H1 (cell line): ENCODE measurements at regions not wholly inside any gene's neighbourhood (a gene's known extent, or its start where the extent isn't known, plus 50 kb on each side); places are given as distances from the start of the nearest gene placed in this dataset.

ENCODE experiments used
- CTCF ChIA-PET: fragments of 300-600 bp; sonication (Branson Sonifier 250); formaldehyde crosslinking; loops from one replicate; lab custom pipeline; 2021; ENCODE audit not compliant: partially characterized antibody; lab: Charles Lee
- POLR2A ChIA-PET: fragments of 300-600 bp; sonication (Branson Sonifier 250); formaldehyde crosslinking; loops from one replicate; lab custom pipeline; 2021; ENCODE audit warnings: inconsistent platforms; ENCODE audit not compliant: partially characterized antibody; lab: Charles Lee
- DNase-seq, 2 experiments: peaks; one replicate each; pipeline versions ENCODE4 v3.0.0 to v3.0.0-alpha.2; 2010 to 2022; ENCODE audit warnings: low spot score in 2 of 2, low read depth in 1 of 2, mixed read lengths in 1 of 2
- FAIRE-seq: peaks from 2 replicates; lab custom pipeline; 2011; peaks lifted over from hg19 to GRCh38; lab: Jason Lieb, UNC
- H2AFZ ChIP-seq: 2 replicates; pipeline ENCODE4 v1.8.1; 2012; ENCODE audit warnings: low read length, inconsistent platforms
- H2AK5ac ChIP-seq: 2 replicates; pipeline ENCODE4 v1.6.1; 2013; ENCODE audit warnings: low read depth, low read length
- H2BK120ac ChIP-seq: replicated peaks from 2 replicates; pipeline ENCODE3; 2013; ENCODE audit warnings: low read depth, low read length, inconsistent platforms
- H2BK12ac ChIP-seq: 2 replicates; pipeline ENCODE4 v1.6.1; 2013; ENCODE audit warnings: low read depth, low read length
- H2BK15ac ChIP-seq: 2 replicates; pipeline ENCODE4 v1.6.1; 2013; ENCODE audit warnings: low read length
- H2BK20ac ChIP-seq: 2 replicates; pipeline ENCODE4 v1.6.1; 2013; ENCODE audit warnings: low read length
- H2BK5ac ChIP-seq: 2 replicates; pipeline ENCODE4 v1.6.1; 2013; ENCODE audit warnings: low read depth, low read length
- H3K14ac ChIP-seq: 2 replicates; pipeline ENCODE4 v1.6.1; 2013; ENCODE audit warnings: inconsistent platforms; ENCODE audit not compliant: insufficient read length
- H3K18ac ChIP-seq: 2 replicates; pipeline ENCODE4 v1.6.1; 2013; ENCODE audit warnings: low read length; ENCODE audit errors: extremely low read depth
- H3K23ac ChIP-seq: 2 replicates; pipeline ENCODE4 v1.6.1; 2013; ENCODE audit warnings: inconsistent platforms; ENCODE audit not compliant: insufficient read length
- H3K23me2 ChIP-seq: 2 replicates; pipeline ENCODE4 v1.6.1; 2013; ENCODE audit warnings: low read depth, low read length
- H3K27ac ChIP-seq: 2 replicates; pipeline ENCODE4 v1.6.1; 2011; ENCODE audit warnings: low read depth, low read length, inconsistent platforms
- H3K27me3 ChIP-seq, 4 experiments: replicated peaks in 1 of 4; 1 replicate in 1 of 4; 2 replicates in 3 of 4; pipeline versions ENCODE4 v1.6.1 to v1.8.1; 2011 to 2013; ENCODE audit warnings: low read length in 3 of 4, mild to moderate bottlenecking in 3 of 4, inconsistent platforms in 2 of 4, mixed read lengths in 2 of 4, moderate library complexity in 1 of 4; ENCODE audit not compliant: control insufficient read depth in 3 of 4, insufficient read depth in 3 of 4; ENCODE audit errors: extremely low read depth in 1 of 4
- H3K36me3 ChIP-seq, 4 experiments: 2 replicates each; pipeline versions ENCODE4 v1.6.1 to v1.8.1; 2011 to 2013; ENCODE audit warnings: mild to moderate bottlenecking in 4 of 4, low read length in 3 of 4, moderate library complexity in 2 of 4, control low read depth in 1 of 4, inconsistent platforms in 1 of 4; ENCODE audit not compliant: insufficient read depth in 4 of 4, control insufficient read depth in 2 of 4
- H3K4ac ChIP-seq: replicated peaks from 2 replicates; pipeline ENCODE3; 2013; ENCODE audit warnings: low read length, low read depth, mixed read lengths, inconsistent platforms; ENCODE audit not compliant: insufficient read length
- H3K4me1 ChIP-seq, 4 experiments: replicated peaks in 1 of 4; 1 replicate in 1 of 4; 2 replicates in 3 of 4; pipeline versions ENCODE4 v1.6.1 to v1.8.1; 2011 to 2013; ENCODE audit warnings: low read length in 3 of 4, inconsistent platforms in 2 of 4, mixed read lengths in 1 of 4; ENCODE audit not compliant: insufficient read depth in 4 of 4, control insufficient read depth in 3 of 4
- H3K4me2 ChIP-seq, 2 experiments: 2 replicates each; pipeline versions ENCODE4 v1.6.1 to v1.8.1; 2011 to 2013; ENCODE audit warnings: low read depth in 2 of 2, low read length in 2 of 2, control low read depth in 1 of 2, inconsistent platforms in 1 of 2, mild to moderate bottlenecking in 1 of 2; ENCODE audit not compliant: insufficient read depth in 1 of 2
- H3K4me3 ChIP-seq, 4 experiments: fragments of 200-600, 300-600 bp in 1 of 4; sonication (generic), shearing (Covaris generic), sonication (Bioruptor Twin) in 1 of 4; 2 replicates each; pipeline versions ENCODE4 v1.5.1 to v1.8.1; 2011 to 2016; ENCODE audit warnings: low read length in 4 of 4, low read depth in 3 of 4, control low read depth in 2 of 4, inconsistent platforms in 2 of 4, mild to moderate bottlenecking in 2 of 4, mixed read lengths in 1 of 4, moderate library complexity in 1 of 4; ENCODE audit not compliant: insufficient read depth in 2 of 4; ENCODE audit errors: extremely low read depth in 1 of 4
- H3K56ac ChIP-seq: replicated peaks from 2 replicates; pipeline ENCODE3; 2013; ENCODE audit warnings: low read depth, mild to moderate bottlenecking, mixed read lengths, low read length, inconsistent platforms; ENCODE audit not compliant: insufficient read length
- H3K79me1 ChIP-seq: 2 replicates; pipeline ENCODE4 v1.6.1; 2013; ENCODE audit warnings: low read depth, low read length, control low read depth
- H3K79me2 ChIP-seq, 2 experiments: 2 replicates each; pipeline versions ENCODE4 v1.6.1 to v1.8.1; 2012 to 2013; ENCODE audit warnings: low read length in 2 of 2, mild to moderate bottlenecking in 2 of 2, inconsistent platforms in 1 of 2; ENCODE audit not compliant: insufficient read depth in 2 of 2, control insufficient read depth in 1 of 2
- H3K9ac ChIP-seq, 4 experiments: replicated peaks in 1 of 4; 1 replicate in 1 of 4; 2 replicates in 3 of 4; pipeline versions ENCODE4 v1.6.1 to v1.8.1; 2011 to 2013; ENCODE audit warnings: low read depth in 3 of 4, low read length in 3 of 4, control low read depth in 2 of 4, mild to moderate bottlenecking in 2 of 4, moderate library complexity in 2 of 4, inconsistent platforms in 1 of 4; ENCODE audit errors: extremely low read depth in 1 of 4
- H3K9me3 ChIP-seq, 2 experiments: 2 replicates each; pipeline versions ENCODE4 v1.6.1 to v1.8.1; 2012 to 2013; ENCODE audit warnings: mild to moderate bottlenecking in 2 of 2, moderate library complexity in 2 of 2, control low read depth in 1 of 2, inconsistent platforms in 1 of 2, low read depth in 1 of 2, low read length in 1 of 2, mixed read lengths in 1 of 2; ENCODE audit not compliant: insufficient read depth in 2 of 2
- H4K20me1 ChIP-seq, 2 experiments: replicated peaks in 1 of 2; 2 replicates each; pipeline versions ENCODE3 to v1.8.1; 2011 to 2013; ENCODE audit warnings: inconsistent platforms in 2 of 2, low read length in 2 of 2, mild to moderate bottlenecking in 1 of 2; ENCODE audit not compliant: insufficient read depth in 2 of 2, control insufficient read depth in 1 of 2
- H4K5ac ChIP-seq: 2 replicates; pipeline ENCODE4 v1.6.1; 2013; ENCODE audit warnings: low read length, low read depth, mixed read lengths, inconsistent platforms; ENCODE audit not compliant: insufficient read length
- H4K8ac ChIP-seq: 2 replicates; pipeline ENCODE4 v1.8.0; 2013; ENCODE audit warnings: mild to moderate bottlenecking, moderate library complexity, low read length, inconsistent platforms; ENCODE audit not compliant: insufficient read depth; ENCODE audit errors: extremely low read depth
- H4K91ac ChIP-seq: replicated peaks from 2 replicates; pipeline ENCODE3; 2013; ENCODE audit warnings: low read length, mixed read lengths, inconsistent platforms; ENCODE audit not compliant: insufficient read length
- CBX8 ChIP-seq: fragments of 300-800, 300-1000 bp; sonication (generic); IDR thresholded peaks from 2 replicates; pipeline ENCODE4 v1.7.1; 2016; ENCODE audit warnings: low read depth, low read length, borderline replicate concordance
- CHD1 ChIP-seq: IDR thresholded peaks from 2 replicates; pipeline ENCODE4 v1.6.1; 2012; ENCODE audit warnings: low read depth, low read length, improper control_type of control experiment
- JUND ChIP-seq: IDR thresholded peaks from 2 replicates; pipeline ENCODE4 v1.6.1; 2011; ENCODE audit warnings: mild to moderate bottlenecking, improper control_type of control experiment, low read length
- KDM4A ChIP-seq: IDR thresholded peaks from one replicate; pipeline ENCODE4 v1.7.1; 2012; ENCODE audit warnings: low read depth, mild to moderate bottlenecking, moderate library complexity, low read length, inconsistent platforms; ENCODE audit not compliant: severe bottlenecking
- MAX ChIP-seq: IDR thresholded peaks from 2 replicates; pipeline ENCODE4 v1.6.1; 2012; ENCODE audit warnings: inconsistent platforms
- NANOG ChIP-seq: IDR thresholded peaks from 2 replicates; pipeline ENCODE4 v1.6.1; 2011; ENCODE audit warnings: low read length, low read depth, mild to moderate bottlenecking, inconsistent platforms; ENCODE audit not compliant: insufficient read depth, poor library complexity, severe bottlenecking
- NRF1 ChIP-seq: IDR thresholded peaks from 2 replicates; pipeline ENCODE4 v1.6.1; 2011; ENCODE audit warnings: mild to moderate bottlenecking, low read depth, low read length, improper control_type of control experiment
- POLR2A ChIP-seq, 2 experiments: IDR thresholded peaks; 1 replicate in 1 of 2; 2 replicates in 1 of 2; pipeline ENCODE4 v1.6.1; 2011; ENCODE audit warnings: low read depth in 2 of 2, low read length in 2 of 2, mild to moderate bottlenecking in 2 of 2; ENCODE audit errors: control extremely low read depth in 1 of 2
- RAD21 ChIP-seq, 2 experiments: IDR thresholded peaks in 1 of 2; conservative IDR thresholded peaks in 1 of 2; 2 replicates each; pipeline ENCODE4 v1.6.1; 2011; ENCODE audit warnings: low read depth in 2 of 2, low read length in 2 of 2, improper control_type of control experiment in 1 of 2, inconsistent platforms in 1 of 2, mild to moderate bottlenecking in 1 of 2, moderate library complexity in 1 of 2
- RBBP5 ChIP-seq: IDR thresholded peaks from 2 replicates; pipeline ENCODE4 v1.7.1; 2012; ENCODE audit warnings: low read depth, mild to moderate bottlenecking, inconsistent platforms, low read length, moderate library complexity, borderline replicate concordance
- RNF2 ChIP-seq: fragments of 200-900, 300-1000 bp; sonication (generic); IDR thresholded peaks from 2 replicates; pipeline ENCODE4 v1.7.1; 2016; ENCODE audit warnings: borderline replicate concordance, low read depth, mild to moderate bottlenecking, antibody characterized with exemption, low read length; ENCODE audit not compliant: poor library complexity, severe bottlenecking; ENCODE audit errors: missing control alignments
- RXRA ChIP-seq: IDR thresholded peaks from 2 replicates; pipeline ENCODE4 v1.6.1; 2011; ENCODE audit warnings: low read depth, mild to moderate bottlenecking, low read length, moderate library complexity; ENCODE audit not compliant: insufficient read depth
- TEAD4 ChIP-seq: IDR thresholded peaks from 2 replicates; pipeline ENCODE4 v1.6.1; 2012; ENCODE audit warnings: low read depth, low read length, inconsistent platforms, mixed read lengths
- WGBS, 2 experiments: shearing (Covaris generic) in 1 of 2; methylation state at CpG; one replicate each; pipeline versions ENCODE4 v1.1.6 to v1.1.7; 2013 to 2015; ENCODE audit warnings: low lambda C conversion rate in 2 of 2, mixed read lengths in 2 of 2, inconsistent platforms in 1 of 2, low coverage in 1 of 2, missing lambda C conversion rate in 1 of 2; ENCODE audit not compliant: insufficient replicate concordance in 2 of 2, insufficient coverage in 1 of 2, insufficient read length in 1 of 2; ENCODE audit errors: extremely low coverage in 1 of 2, missing lambda C conversion rate in 1 of 2; 5-methylcytosine and 5-hydroxymethylcytosine counted together

DNA sequence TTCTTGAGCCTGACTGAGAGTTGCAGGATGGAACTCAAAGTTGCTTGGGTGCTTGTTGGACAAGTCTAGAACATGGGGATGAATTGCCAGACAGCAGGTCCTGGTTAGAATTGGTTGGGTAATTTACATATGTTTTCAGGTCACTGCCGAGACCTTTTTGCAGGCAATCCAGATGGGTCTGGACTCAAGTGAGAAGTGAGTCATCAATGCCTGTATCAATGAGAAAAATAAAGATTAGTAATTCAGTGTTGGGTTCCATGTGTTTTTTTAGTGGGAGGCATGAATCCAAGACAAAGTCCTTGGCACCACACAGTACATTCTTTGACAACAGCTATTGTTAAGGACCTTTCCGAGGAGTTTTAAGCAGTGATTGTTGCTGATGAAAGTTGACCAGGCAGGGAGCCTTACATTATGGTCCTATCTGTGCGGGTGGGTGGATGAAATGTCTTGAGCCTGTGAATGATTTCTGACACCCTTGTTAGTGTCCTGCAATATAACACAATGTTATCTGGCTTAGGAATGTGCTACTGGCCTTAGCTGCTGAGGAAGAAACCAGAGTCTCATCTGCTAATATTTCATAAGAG, 77.7 kb downstream of the CRYGS start:
- Histone ChIP-seq H3K4me1 (no peaks in the 10 kb centered on the region), H3K36me3 (no peaks in the 10 kb centered on the region), H2AFZ (no peak overlapping the region), H3K18ac (no peak overlapping the region), H4K91ac (no peak overlapping the region), H3K4ac (no peak overlapping the region), H2BK120ac (no peak overlapping the region), H3K9me3 (no peaks in the 10 kb centered on the region), H3K79me1 (no peaks in the 10 kb centered on the region), H2BK5ac (no peak overlapping the region), H3K27me3 (no peaks in the 10 kb centered on the region), H2BK15ac (no peak overlapping the region), H2AK5ac (no peak overlapping the region), H3K23ac (no peak overlapping the region), H3K23me2 (no peaks in the 10 kb centered on the region), H3K14ac (no peak overlapping the region), H3K4me2 (no peak overlapping the region), H3K56ac (no peak overlapping the region), H4K20me1 (no peaks in the 10 kb centered on the region), H4K8ac (no peak overlapping the region), H3K4me3 (no peak overlapping the region), H3K9ac (no peak overlapping the region), H3K27ac (no peak overlapping the region), H2BK20ac (no peak overlapping the region), H4K5ac (no peak overlapping the region), H3K79me2 (no peaks in the 10 kb centered on the region), H2BK12ac (no peak overlapping the region)
- CTCF ChIA-PET: interaction anchor here (1.2 to 2.6 kb wide), 10 partner anchors 8 to 198 kb away, joined by 3 to 14 read pairs (median 4); no protein-coding TSS in a partner anchor
- FAIRE-seq (no peak), DNase-seq (peak in 1 of 2 experiments; percentile 24)
- 54% methylated on average over 3 of the region's 3 CpGs; no CpG with 5 or more reads in 1 of the 2 experiments for WGBS, 2 experiments
- POLR2A ChIA-PET: no interaction called here
- TF ChIP-seq POLR2A (IDR thresholded peaks at IDR 0.05; ENCODE audit: control extremely low read depth in 1 of 2, low read depth in 2 of 2, low read length in 2 of 2): no peak
- no peak for TF ChIP-seq RNF2
- TF ChIP-seq CBX8: no peak
- TF ChIP-seq NANOG: no peak
- no peak for TF ChIP-seq JUND
- no peak for TF ChIP-seq RBBP5
- TF ChIP-seq RAD21 (IDR thresholded peaks at IDR 0.05 in 1 of 2, conservative IDR thresholded peaks at IDR 0.05 in 1 of 2; ENCODE audit: low read depth in 2 of 2, low read length in 2 of 2): no peak
- TF ChIP-seq NRF1: no peak
- no peak for TF ChIP-seq MAX
- no peak for TF ChIP-seq CHD1
- TF ChIP-seq KDM4A: no peak
- TF ChIP-seq TEAD4: no peak
- no peak for TF ChIP-seq RXRA
